ENCODE measurements at regions not wholly inside any gene's neighbourhood (a gene's known extent, or its start where the extent isn't known, plus 50 kb on each side); places are given as distances from the start of the nearest gene placed in this dataset.

- DNase-seq = no peak
Observed at GRCh38 chr4:135316266-135316779, 1114.7 kb upstream of the PABPC4L start.

GRCh38 chr4:135290136-135290535 is 1088.5 kb upstream of the PABPC4L start:
- no peak for DNase-seq

- DNase-seq = no peak
Observed at GRCh38 chr4:135283934-135284333, 1082.3 kb upstream of the PABPC4L start.

- DNase-seq = no peak
Observed at GRCh38 chr4:135282676-135283075, 1081.1 kb upstream of the PABPC4L start.

- no peak for DNase-seq
Observed at GRCh38 chr4:135281230-135281629, 1079.6 kb upstream of the PABPC4L start.

- no peak for DNase-seq
Observed at GRCh38 chr4:135277980-135278315, 1076.4 kb upstream of the PABPC4L start.

- no peak for DNase-seq
Observed at GRCh38 chr4:135277068-135277979, 1075.7 kb upstream of the PABPC4L start.

GRCh38 chr4:135274416-135274815 is 1072.8 kb upstream of the PABPC4L start:
- DNase-seq = no peak

- DNase-seq = no peak
Observed at GRCh38 chr4:135269125-135269890, 1067.7 kb upstream of the PABPC4L start.

GRCh38 chr4:135268369-135268768 is 1066.8 kb upstream of the PABPC4L start:
- DNase-seq = no peak

GRCh38 chr4:135267148-135267865 is 1065.7 kb upstream of the PABPC4L start:
- no peak for DNase-seq

- DNase-seq = no peak
Observed at GRCh38 chr4:135256111-135256510, 1054.5 kb upstream of the PABPC4L start.

GRCh38 chr4:135250040-135250439 is 1048.5 kb upstream of the PABPC4L start:
- no peak for DNase-seq

- DNase-seq = no peak
Observed at GRCh38 chr4:135249024-135249423, 1047.4 kb upstream of the PABPC4L start.

GRCh38 chr4:135244696-135245095 is 1043.1 kb upstream of the PABPC4L start:
- no peak for DNase-seq

GRCh38 chr4:135244056-135244455 is 1042.5 kb upstream of the PABPC4L start:
- DNase-seq = no peak

- DNase-seq = no peak
Observed at GRCh38 chr4:135240796-135241195, 1039.2 kb upstream of the PABPC4L start.

- no peak for DNase-seq
Observed at GRCh38 chr4:135239964-135240363, 1038.4 kb upstream of the PABPC4L start.

- DNase-seq = no peak
Observed at GRCh38 chr4:135238940-135239339, 1037.4 kb upstream of the PABPC4L start.

GRCh38 chr4:135236048-135236447 is 1034.5 kb upstream of the PABPC4L start:
- DNase-seq = no peak

GRCh38 chr4:135227842-135228241 is 1026.3 kb upstream of the PABPC4L start:
- no peak for DNase-seq

GRCh38 chr4:135225551-135225950 is 1024.0 kb upstream of the PABPC4L start:
- DNase-seq = no peak

- no peak for DNase-seq
Observed at GRCh38 chr4:135210341-135210740, 1008.8 kb upstream of the PABPC4L start.
